ENCODE measurements at regions not wholly inside any gene's neighbourhood (a gene's known extent, or its start where the extent isn't known, plus 50 kb on each side); places are given as distances from the start of the nearest gene placed in this dataset.
"Not testable (repeated sequence)": the region's sequence is repeated elsewhere in the genome, so short reads cannot be mapped to it uniquely, and the experiment has no call there.

- not testable (repeated sequence) for H3K36me3 ChIP-seq (ENCODE audit: control insufficient read depth in 4 of 4, insufficient read depth in 3 of 4, low read depth in 1 of 4, low read length in 3 of 4); H3K9me3 ChIP-seq (ENCODE audit: control insufficient read depth in 4 of 4, low read length in 3 of 4); H3K27ac ChIP-seq (ENCODE audit: low read depth in 1 of 2, low read length in 2 of 2); H3K4me1 ChIP-seq (ENCODE audit: control insufficient read depth in 4 of 4, insufficient read depth in 4 of 4, low read length in 3 of 4); H3K9ac ChIP-seq (ENCODE audit: low read depth in 1 of 2, low read length in 2 of 2); H3K27me3 ChIP-seq (ENCODE audit: control insufficient read depth in 4 of 4, insufficient read depth in 4 of 4, low read length in 3 of 4); DNase-seq (ENCODE audit: low spot score); H3K4me3 ChIP-seq (ENCODE audit: low read depth in 1 of 3, low read length in 3 of 3)
- 93% methylated on average over 7 of the region's 7 CpGs for WGBS
Observed at GRCh38 chr3:177709470-177709869, 512.2 kb upstream of the TBL1XR1 start.

GRCh38 chr3:177710506-177710905 is 513.2 kb upstream of the TBL1XR1 start:
- no peak for DNase-seq (ENCODE audit: low spot score)
- no peak overlapping the region for H3K9ac ChIP-seq (ENCODE audit: low read depth in 1 of 2, low read length in 2 of 2)
- no peak for TF ChIP-seq RAD21 (IDR thresholded peaks at IDR 0.05)
- TF ChIP-seq RXRA (IDR thresholded peaks at IDR 0.05) = no peak
- TF ChIP-seq JUND (IDR thresholded peaks at IDR 0.05) = no peak
- TF ChIP-seq MAX (IDR thresholded peaks at IDR 0.05) = no peak
- TF ChIP-seq ATF3 (IDR thresholded peaks at IDR 0.05) = no peak
- no peak for TF ChIP-seq HNF4A (conservative IDR thresholded peaks at IDR 0.05)
- TF ChIP-seq GABPA (IDR thresholded peaks at IDR 0.05 in 1 of 2, conservative IDR thresholded peaks at IDR 0.05 in 1 of 2) = no peak
- no peak for TF ChIP-seq SP1 (IDR thresholded peaks at IDR 0.05)
- no peak for TF ChIP-seq NR2F2 (IDR thresholded peaks at IDR 0.05)
- no peaks in the 10 kb centered on the region for H3K4me1 ChIP-seq (ENCODE audit: control insufficient read depth in 4 of 4, insufficient read depth in 4 of 4, low read length in 3 of 4)
- no peaks in the 10 kb centered on the region for H3K9me3 ChIP-seq (ENCODE audit: control insufficient read depth in 4 of 4, low read length in 3 of 4)
- H3K36me3 ChIP-seq (ENCODE audit: control insufficient read depth in 4 of 4, insufficient read depth in 3 of 4, low read depth in 1 of 4, low read length in 3 of 4) = no peaks in the 10 kb centered on the region
- H3K27ac ChIP-seq (ENCODE audit: low read depth in 1 of 2, low read length in 2 of 2) = no peak overlapping the region
- no peak overlapping the region for H3K4me3 ChIP-seq (ENCODE audit: low read depth in 1 of 3, low read length in 3 of 3)
- no peaks in the 10 kb centered on the region for H3K27me3 ChIP-seq (ENCODE audit: control insufficient read depth in 4 of 4, insufficient read depth in 4 of 4, low read length in 3 of 4)

- H3K27me3 ChIP-seq (ENCODE audit: control insufficient read depth in 4 of 4, insufficient read depth in 4 of 4, low read length in 3 of 4) = no peaks in the 10 kb centered on the region
- H3K4me3 ChIP-seq (ENCODE audit: low read depth in 1 of 3, low read length in 3 of 3) = no peak overlapping the region
- no peaks in the 10 kb centered on the region for H3K4me1 ChIP-seq (ENCODE audit: control insufficient read depth in 4 of 4, insufficient read depth in 4 of 4, low read length in 3 of 4)
- 95% methylated on average over 4 of the region's 4 CpGs for WGBS
- DNase-seq (ENCODE audit: low spot score) = no peak
- no peaks in the 10 kb centered on the region for H3K36me3 ChIP-seq (ENCODE audit: control insufficient read depth in 4 of 4, insufficient read depth in 3 of 4, low read depth in 1 of 4, low read length in 3 of 4)
- no peak overlapping the region for H3K9ac ChIP-seq (ENCODE audit: low read depth in 1 of 2, low read length in 2 of 2)
- no peaks in the 10 kb centered on the region for H3K9me3 ChIP-seq (ENCODE audit: control insufficient read depth in 4 of 4, low read length in 3 of 4)
- no peak overlapping the region for H3K27ac ChIP-seq (ENCODE audit: low read depth in 1 of 2, low read length in 2 of 2)
- TF ChIP-seq TAF1 (conservative IDR thresholded peaks at IDR 0.05) (no peak), HNF4A (conservative IDR thresholded peaks at IDR 0.05) (no peak), SP1 (IDR thresholded peaks at IDR 0.05) (no peak), REST (IDR thresholded peaks at IDR 0.05) (no peak), JUND (IDR thresholded peaks at IDR 0.05) (no peak), GABPA (IDR thresholded peaks at IDR 0.05 in 1 of 2, conservative IDR thresholded peaks at IDR 0.05 in 1 of 2) (no peak), YY1 (IDR thresholded peaks at IDR 0.05) (no peak), MAX (IDR thresholded peaks at IDR 0.05) (no peak), EGR1 (IDR thresholded peaks at IDR 0.05; ENCODE audit: low read depth in 2 of 2) (no peak), HNF4G (IDR thresholded peaks at IDR 0.05) (no peak), CTCF (IDR thresholded peaks at IDR 0.05; ENCODE audit: low read depth, low read length, missing input control) (no peak), ATF3 (IDR thresholded peaks at IDR 0.05) (no peak), FOXA1 (IDR thresholded peaks at IDR 0.05) (no peak), NR2F2 (IDR thresholded peaks at IDR 0.05) (no peak), RXRA (IDR thresholded peaks at IDR 0.05) (no peak), ZBTB33 (IDR thresholded peaks at IDR 0.05) (no peak), FOXA2 (IDR thresholded peaks at IDR 0.05) (no peak), RAD21 (IDR thresholded peaks at IDR 0.05) (no peak)
Observed at GRCh38 chr3:177711637-177712036, 514.4 kb upstream of the TBL1XR1 start.
